ENCODE measurements at regions not wholly inside any gene's neighbourhood (a gene's known extent, or its start where the extent isn't known, plus 50 kb on each side); places are given as distances from the start of the nearest gene placed in this dataset.
A peak's percentile ranks its signal among the peaks of the same experiment; 100 is the strongest.
"Not testable (repeated sequence)": the region's sequence is repeated elsewhere in the genome, so short reads cannot be mapped to it uniquely, and the experiment has no call there.

- DNase-seq (ENCODE audit: insufficient read length, low spot score), result no peak
- FAIRE-seq, result peak; percentile 84
- no peak for TF ChIP-seq POLR2A (IDR thresholded peaks at IDR 0.05; ENCODE audit: low read depth, low read length)
These were observed 969.9 kb upstream of the CITED2 start for GRCh38 chr6:140344142-140344913.

- FAIRE-seq (no peak), DNase-seq (ENCODE audit: insufficient read length, low spot score) (no peak)
- no peak for TF ChIP-seq POLR2A (IDR thresholded peaks at IDR 0.05; ENCODE audit: low read depth, low read length)
These were observed 968.7 kb upstream of the CITED2 start for GRCh38 chr6:140343128-140343527.

- FAIRE-seq (no peak), DNase-seq (ENCODE audit: insufficient read length, low spot score) (no peak)
- TF ChIP-seq POLR2A (IDR thresholded peaks at IDR 0.05; ENCODE audit: low read depth, low read length), result no peak
These were observed 966.8 kb upstream of the CITED2 start for GRCh38 chr6:140341272-140341671.

DNA sequence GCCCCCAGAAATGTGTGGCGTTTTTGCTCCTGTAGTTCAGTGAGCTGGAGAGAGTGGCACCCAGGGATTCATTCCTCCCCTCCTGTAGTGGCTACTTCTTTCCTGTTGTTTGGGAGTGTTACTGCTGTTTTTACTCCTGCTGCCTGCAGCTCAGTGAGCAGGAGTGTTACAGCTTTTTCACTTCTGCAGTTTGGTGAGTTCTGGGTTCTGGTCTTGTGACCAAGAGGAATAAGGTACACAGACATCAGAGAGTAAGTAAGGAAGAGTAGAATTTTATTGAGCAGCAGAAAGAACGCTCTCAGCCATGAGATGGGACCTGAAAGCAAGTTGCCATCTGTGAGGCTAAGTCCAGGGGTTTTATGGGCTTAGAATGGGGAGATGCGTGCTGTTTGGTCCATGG lies 966.3 kb upstream of the CITED2 start:
- TF ChIP-seq POLR2A (IDR thresholded peaks at IDR 0.05; ENCODE audit: low read depth, low read length), result no peak
- FAIRE-seq, result no peak
- no peak for DNase-seq (ENCODE audit: insufficient read length, low spot score)

GRCh38 chr6:140339084-140339483 lies 964.6 kb upstream of the CITED2 start:
- FAIRE-seq; DNase-seq (ENCODE audit: insufficient read length, low spot score): not testable (repeated sequence)

DNA sequence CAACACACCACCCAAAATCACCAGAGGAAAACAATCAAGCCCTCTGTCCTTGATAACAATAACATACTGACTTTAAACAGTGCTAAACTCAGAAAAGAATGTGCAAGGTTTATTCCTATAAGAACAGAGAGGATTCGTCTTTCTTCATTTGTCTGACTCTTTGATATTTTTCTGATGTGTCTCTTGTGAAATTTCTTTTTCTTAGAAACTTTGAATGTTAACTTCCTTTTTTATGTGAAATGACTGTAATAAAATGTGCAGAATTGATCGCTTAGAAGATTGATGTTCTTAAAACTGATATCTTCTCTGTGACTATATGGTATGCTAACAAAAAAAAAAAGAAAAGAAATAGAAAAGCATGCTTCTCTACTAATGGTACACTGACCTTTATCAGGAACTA lies 947.4 kb upstream of the CITED2 start:
- no peak for DNase-seq (ENCODE audit: insufficient read length, low spot score)
- no peak for TF ChIP-seq POLR2A (IDR thresholded peaks at IDR 0.05; ENCODE audit: low read depth, low read length)
- FAIRE-seq, result no peak

- no peak for DNase-seq (ENCODE audit: insufficient read length, low spot score)
- no peak for FAIRE-seq
- no peak for TF ChIP-seq POLR2A (IDR thresholded peaks at IDR 0.05; ENCODE audit: low read depth, low read length)
These were observed 945.9 kb upstream of the CITED2 start for GRCh38 chr6:140320081-140321080.

GRCh38 chr6:140319209-140319608 lies 944.8 kb upstream of the CITED2 start:
- no peak for TF ChIP-seq POLR2A (IDR thresholded peaks at IDR 0.05; ENCODE audit: low read depth, low read length)
- FAIRE-seq (peak; percentile 23), DNase-seq (ENCODE audit: insufficient read length, low spot score) (no peak)

- DNase-seq (ENCODE audit: insufficient read length, low spot score) (no peak), FAIRE-seq (no peak)
- no peak for TF ChIP-seq POLR2A (IDR thresholded peaks at IDR 0.05; ENCODE audit: low read depth, low read length)
These were observed 944.0 kb upstream of the CITED2 start for GRCh38 chr6:140318408-140318807.

DNA sequence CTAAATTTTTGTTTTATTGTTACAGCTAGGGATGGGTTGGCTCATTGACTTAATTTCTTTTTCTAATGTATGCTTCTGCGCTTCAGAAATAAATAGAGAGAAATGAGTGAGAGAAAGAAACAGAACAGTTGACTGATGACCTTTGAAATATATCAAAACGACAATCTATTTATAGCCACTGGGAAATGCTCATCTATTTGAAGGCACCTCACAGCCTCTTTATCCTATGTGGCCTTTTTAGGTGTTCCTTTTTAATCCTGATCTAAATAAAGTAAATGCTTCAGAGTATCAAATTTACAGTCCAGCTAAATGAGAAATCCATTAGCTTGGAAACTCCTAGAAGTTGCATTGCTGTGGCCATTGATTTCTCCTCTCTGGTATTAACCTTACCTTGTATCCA lies 943.5 kb upstream of the CITED2 start:
- TF ChIP-seq POLR2A (IDR thresholded peaks at IDR 0.05; ENCODE audit: low read depth, low read length), result no peak
- FAIRE-seq, result no peak
- no peak for DNase-seq (ENCODE audit: insufficient read length, low spot score)

GRCh38 chr6:140316966-140317365 lies 942.5 kb upstream of the CITED2 start:
- no peak for FAIRE-seq
- TF ChIP-seq POLR2A (IDR thresholded peaks at IDR 0.05; ENCODE audit: low read depth, low read length), result no peak
- no peak for DNase-seq (ENCODE audit: insufficient read length, low spot score)

DNA sequence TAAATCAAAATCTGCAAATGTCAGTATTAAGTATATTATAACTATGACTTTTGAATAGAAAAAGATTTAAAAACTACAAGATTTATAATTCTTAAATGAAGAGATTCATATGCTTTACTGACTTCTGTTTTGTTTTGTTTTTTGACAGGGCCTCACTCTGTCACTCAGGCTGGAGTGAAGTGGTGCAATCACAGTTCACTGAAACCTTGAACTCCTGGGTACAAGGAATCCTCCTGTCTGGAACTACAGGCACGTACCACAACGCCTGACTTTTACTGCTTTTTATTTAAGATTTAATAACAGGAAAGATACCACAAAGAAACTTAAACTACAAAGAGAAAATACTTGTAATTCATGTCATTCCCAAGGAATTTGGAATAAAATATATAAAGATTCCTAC lies 940.2 kb upstream of the CITED2 start:
- FAIRE-seq (no peak), DNase-seq (ENCODE audit: insufficient read length, low spot score) (no peak)
- TF ChIP-seq POLR2A (IDR thresholded peaks at IDR 0.05; ENCODE audit: low read depth, low read length), result no peak

GRCh38 chr6:140311146-140311545 lies 936.7 kb upstream of the CITED2 start:
- DNase-seq (ENCODE audit: insufficient read length, low spot score) (no peak), FAIRE-seq (no peak)
- no peak for TF ChIP-seq POLR2A (IDR thresholded peaks at IDR 0.05; ENCODE audit: low read depth, low read length)

- DNase-seq (ENCODE audit: insufficient read length, low spot score) (no peak), FAIRE-seq (no peak)
- no peak for TF ChIP-seq POLR2A (IDR thresholded peaks at IDR 0.05; ENCODE audit: low read depth, low read length)
These were observed 928.9 kb upstream of the CITED2 start for GRCh38 chr6:140303218-140303949.

Data from H54 (cell line).